ENCODE measurements at regions not wholly inside any gene's neighbourhood (a gene's known extent, or its start where the extent isn't known, plus 50 kb on each side); places are given as distances from the start of the nearest gene placed in this dataset.

DNA sequence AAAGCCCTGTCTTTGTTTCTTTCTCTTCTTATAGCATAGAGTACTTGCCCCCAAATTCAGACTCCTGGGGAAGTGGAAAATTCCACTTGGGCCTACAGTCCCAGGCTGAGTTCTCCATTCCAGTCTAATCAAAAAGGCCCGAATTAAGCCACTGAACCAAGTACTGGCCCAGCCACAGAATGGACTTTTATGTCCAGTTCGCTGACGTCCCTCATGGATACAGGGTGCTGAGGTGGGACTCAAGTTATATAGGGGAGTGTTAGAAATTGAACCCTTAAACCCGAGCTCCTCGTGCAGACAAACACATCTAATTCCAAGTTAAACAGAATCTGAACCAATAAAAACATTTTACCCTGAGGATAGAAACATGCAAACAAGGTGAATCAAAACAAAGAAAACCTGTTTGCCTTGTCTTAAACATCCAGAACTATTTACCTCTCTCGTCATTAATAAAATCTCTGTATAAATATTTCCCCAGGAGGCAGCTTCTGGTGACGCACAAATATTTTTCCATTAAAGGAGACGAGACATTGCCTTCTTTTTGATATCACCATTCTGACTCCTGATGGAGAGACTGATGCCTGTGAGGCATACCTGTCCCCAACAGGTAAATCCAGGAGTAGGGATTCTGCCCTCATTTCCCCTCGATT lies 136.8 kb upstream of the ARL4C start:
- H3K27me3 ChIP-seq (ENCODE audit: insufficient read depth, low read length) = no peaks in the 10 kb centered on the region
- H2AFZ ChIP-seq (ENCODE audit: low read length) = no peak overlapping the region
- Mint-ChIP-seq H3K9me3 (peaks cover 21 to 25% of the 10 kb centered on the region in 2 experiments), H3K4me3 (no peak overlapping the region; a peak in 1 of 5 replicates), H3K27ac (peak overlapping the region in 2 of 3 experiments; percentile 37 to 71; a peak in 2 of 7 replicates), H3K4me1 (peaks cover 62% of the 10 kb centered on the region in 2 experiments), H3K27me3 (ENCODE audit: low read depth) (no peaks in the 10 kb centered on the region; the same call in 1 of the 2 replicates), H3K36me3 (ENCODE audit: insufficient read depth in 1 of 3, low read depth in 3 of 3) (peaks cover 14 to 28% (median 17%) of the 10 kb centered on the region in 3 experiments)
- no peak overlapping the region for H2BK5ac ChIP-seq (ENCODE audit: insufficient read length, low read length)
- H2BK12ac ChIP-seq (ENCODE audit: insufficient read length, low read depth, low read length) = no peak overlapping the region
- no peak overlapping the region for H2AK5ac ChIP-seq (ENCODE audit: insufficient read length, low read length)
- TF ChIP-seq, protein P1, sequence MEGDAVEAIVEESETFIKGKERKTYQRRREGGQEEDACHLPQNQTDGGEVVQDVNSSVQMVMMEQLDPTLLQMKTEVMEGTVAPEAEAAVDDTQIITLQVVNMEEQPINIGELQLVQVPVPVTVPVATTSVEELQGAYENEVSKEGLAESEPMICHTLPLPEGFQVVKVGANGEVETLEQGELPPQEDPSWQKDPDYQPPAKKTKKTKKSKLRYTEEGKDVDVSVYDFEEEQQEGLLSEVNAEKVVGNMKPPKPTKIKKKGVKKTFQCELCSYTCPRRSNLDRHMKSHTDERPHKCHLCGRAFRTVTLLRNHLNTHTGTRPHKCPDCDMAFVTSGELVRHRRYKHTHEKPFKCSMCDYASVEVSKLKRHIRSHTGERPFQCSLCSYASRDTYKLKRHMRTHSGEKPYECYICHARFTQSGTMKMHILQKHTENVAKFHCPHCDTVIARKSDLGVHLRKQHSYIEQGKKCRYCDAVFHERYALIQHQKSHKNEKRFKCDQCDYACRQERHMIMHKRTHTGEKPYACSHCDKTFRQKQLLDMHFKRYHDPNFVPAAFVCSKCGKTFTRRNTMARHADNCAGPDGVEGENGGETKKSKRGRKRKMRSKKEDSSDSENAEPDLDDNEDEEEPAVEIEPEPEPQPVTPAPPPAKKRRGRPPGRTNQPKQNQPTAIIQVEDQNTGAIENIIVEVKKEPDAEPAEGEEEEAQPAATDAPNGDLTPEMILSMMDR (conservative IDR thresholded peaks at IDR 0.05) = no peak
- H3K27ac ChIP-seq (ENCODE audit: insufficient read length, low read depth, low read length) = no peak overlapping the region
- peaks cover 8% of the 10 kb centered on the region; the same call in 1 of the 2 replicates for H3K4me1 ChIP-seq (ENCODE audit: insufficient read depth, low read length)
- no peak for DNase-seq
- H3K56ac ChIP-seq (ENCODE audit: insufficient read length, low read depth, low read length) = no peak overlapping the region
- H3K79me1 ChIP-seq (ENCODE audit: insufficient read depth, low read depth, low read length, poor library complexity, severe bottlenecking) = no peaks in the 10 kb centered on the region
- no peak overlapping the region for H2BK20ac ChIP-seq (ENCODE audit: low read depth, low read length, poor library complexity, severe bottlenecking)
- H4K91ac ChIP-seq (ENCODE audit: insufficient read length, low read depth, low read length) = no peak overlapping the region
- H3K4ac ChIP-seq (ENCODE audit: low read depth, low read length) = no peak overlapping the region
- H4K20me1 ChIP-seq (ENCODE audit: control insufficient read depth, insufficient read depth, insufficient read length) = no peaks in the 10 kb centered on the region
- H4K5ac ChIP-seq (ENCODE audit: insufficient read length, low read depth, low read length) = no peak overlapping the region
- no peak overlapping the region for H3K14ac ChIP-seq (ENCODE audit: insufficient read depth, low read length)
- no peak overlapping the region for H2BK120ac ChIP-seq (ENCODE audit: low read depth, low read length, poor library complexity, severe bottlenecking)
- WGBS (ENCODE audit: extremely low coverage, insufficient read length, low lambda C conversion rate) = no CpG with 5 or more reads among the region's 9 CpGs
- no peaks in the 10 kb centered on the region for H3K23me2 ChIP-seq (ENCODE audit: insufficient read length, low read depth, low read length, poor library complexity, severe bottlenecking)
- no peaks in the 10 kb centered on the region for H3K79me2 ChIP-seq (ENCODE audit: insufficient read depth, low read length)
- no peak overlapping the region for H3K9ac ChIP-seq (ENCODE audit: extremely low read depth, insufficient read length, low read length)
- H3T11ph ChIP-seq (ENCODE audit: low read length) = no peak overlapping the region
- no peaks in the 10 kb centered on the region for H3K9me3 ChIP-seq (ENCODE audit: control insufficient read depth, low read depth, low read length)
- no peak overlapping the region for H3K18ac ChIP-seq (ENCODE audit: insufficient read length, low read depth, low read length)
- no peak overlapping the region for H4K8ac ChIP-seq (replicated peaks; ENCODE audit: insufficient read length, low read depth, low read length)
- H3K23ac ChIP-seq (ENCODE audit: insufficient read length, low read depth, low read length) = no peak overlapping the region
- no peak overlapping the region for H2BK15ac ChIP-seq (ENCODE audit: low read depth, low read length)
- no peak overlapping the region for H3K4me2 ChIP-seq (ENCODE audit: insufficient read depth, insufficient read length, low read length)
